Spleen (tissue), 11 donors: ENCODE measurements at regions not wholly inside any gene's neighbourhood (a gene's known extent, or its start where the extent isn't known, plus 50 kb on each side); places are given as distances from the start of the nearest gene placed in this dataset.

Experiments used
- DNase-seq: peaks from one replicate; pipeline ENCODE4 v3.0.0-alpha.2; 2020
- H3K27ac ChIP-seq, 8 donors: fragments of 200-600 bp; sonication (generic) in 7 of 8; 1 replicate in 4 of 8; 2 replicates in 4 of 8; pipeline versions ENCODE4 v1.5.0 to v1.8.0; 2016 to 2021; ENCODE audit warnings: inconsistent platforms in 4 of 8, mild to moderate bottlenecking in 4 of 8, moderate library complexity in 1 of 8
- H3K27me3 ChIP-seq, 7 donors: fragments of 200-600 bp; sonication (generic) in 6 of 7; replicated peaks in 1 of 7; 1 replicate in 4 of 7; 2 replicates in 3 of 7; pipeline versions ENCODE4 v1.5.0 to v1.8.0; 2016 to 2021; ENCODE audit warnings: inconsistent platforms in 3 of 7, mild to moderate bottlenecking in 1 of 7
- H3K36me3 ChIP-seq, 6 donors: fragments of 200-600 bp; sonication (generic) in 5 of 6; 1 replicate in 4 of 6; 2 replicates in 2 of 6; pipeline versions ENCODE4 v1.5.0 to v1.8.0; 2016 to 2021; ENCODE audit warnings: inconsistent platforms in 2 of 6
- H3K4me1 ChIP-seq, 6 donors: fragments of 200-600 bp; sonication (generic) in 5 of 6; 1 replicate in 3 of 6; 2 replicates in 3 of 6; pipeline versions ENCODE4 v1.5.0 to v1.8.0; 2016 to 2021; ENCODE audit warnings: inconsistent platforms in 3 of 6
- H3K4me3 ChIP-seq, 8 donors: fragments of 200-600 bp; sonication (generic) in 7 of 8; 1 replicate in 4 of 8; 2 replicates in 4 of 8; pipeline versions ENCODE4 v1.5.0 to v1.8.0; 2016 to 2021; ENCODE audit warnings: inconsistent platforms in 4 of 8, mild to moderate bottlenecking in 4 of 8, moderate library complexity in 2 of 8
- H3K9me3 ChIP-seq, 8 donors: fragments of 200-600 bp; sonication (generic) in 7 of 8; 1 replicate in 4 of 8; 2 replicates in 4 of 8; pipeline versions ENCODE4 v1.5.0 to v1.8.0; 2016 to 2021; ENCODE audit warnings: inconsistent platforms in 4 of 8
- POLR2A ChIP-seq, 3 donors: fragments of 450-650 bp; IDR thresholded peaks; one replicate each; pipeline ENCODE4 v1.5.1; 2017; ENCODE audit warnings: antibody characterized with exemption in 3 of 3, mild to moderate bottlenecking in 1 of 3
- POLR2AphosphoS5 ChIP-seq, 3 donors: sonication (generic); formaldehyde crosslinking; IDR thresholded peaks; one replicate each; pipeline ENCODE4 v1.5.1; 2017; ENCODE audit warnings: antibody characterized with exemption in 3 of 3
- WGBS, 5 donors: extraction: QIAGEN DNeasy Blood & Tissue Kit in 3 of 5; methylation state at CpG; one replicate each; pipeline versions ENCODE4 v1.1.5 to v1.1.7; 2013 to 2018; 5-methylcytosine and 5-hydroxymethylcytosine counted together
- intact Hi-C: fragments of 100-400 bp; cut with DNase I; formaldehyde crosslinking; loops from one replicate; pipeline ENCODE4 v1.15.0; 2023; ENCODE audit warnings: low total_unique reads
- TF ChIP-seq, protein P1 (sequence below), 11 experiments: fragments of 200-600 bp in 7 of 11; fragments of 450-650 bp in 4 of 11; sonication (generic) in 4 of 11; IDR thresholded peaks in 8 of 11; conservative IDR thresholded peaks in 3 of 11; 1 replicate in 7 of 11; 2 replicates in 4 of 11; pipeline versions ENCODE4 v1.4.0 to v1.8.0; 2016 to 2021; ENCODE audit warnings: antibody characterized with exemption in 11 of 11, inconsistent platforms in 4 of 11, mild to moderate bottlenecking in 1 of 11
- donor health status: healthy with polysubstance abuse.
- donor health status: DM: no; HTN: no; CAD: no; lungs with moderate emphysema.
- donor health status: DM: no; HTN: no; CAD: no.
- donor health status: Bipolar disorder and iron deficiency.
- donor health status: healthy.
- donor health status: DM: no; HTN: no; CAD: no.
- donor health status: DM: yes; HTN: yes; CAD: no.

DNA sequence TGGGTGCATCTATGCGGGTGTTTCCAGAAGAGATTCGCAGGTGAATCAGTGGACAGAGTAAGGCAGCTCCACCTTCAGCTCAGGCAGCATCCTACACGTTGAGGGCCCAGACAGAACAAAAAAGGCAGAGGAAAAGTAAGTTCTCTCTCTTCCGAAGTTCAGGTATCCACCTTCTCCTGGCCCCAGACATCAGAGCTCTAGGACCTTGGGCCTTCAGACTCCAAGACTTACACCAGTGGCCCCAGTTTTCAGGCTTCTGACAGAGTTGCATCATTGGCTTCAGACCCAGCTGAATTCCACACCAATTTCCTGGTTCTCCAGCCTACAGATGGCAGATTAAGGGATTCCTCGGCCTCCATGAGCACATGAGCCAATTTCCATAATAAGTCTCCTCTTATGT is 102.2 kb upstream of the GPR26 start:
- no peak overlapping the region for H3K4me3 ChIP-seq
- 66 to 78% (median 76%) methylated on average over 5 of the region's 5 CpGs for WGBS, 5 donors
- intact Hi-C loops = no loop called here

GRCh38 chr10:123564631-123565030 is 101.5 kb upstream of the GPR26 start:
- Histone ChIP-seq H3K4me3 (no peak overlapping the region), H3K27ac (no peak overlapping the region), H3K27me3 (peaks cover 0 to 52% (median 0%) of the 10 kb centered on the region in 7 donors), H3K9me3 (no peaks in the 10 kb centered on the region), H3K4me1 (no peaks in the 10 kb centered on the region), H3K36me3 (no peaks in the 10 kb centered on the region)
- TF ChIP-seq, protein P1, sequence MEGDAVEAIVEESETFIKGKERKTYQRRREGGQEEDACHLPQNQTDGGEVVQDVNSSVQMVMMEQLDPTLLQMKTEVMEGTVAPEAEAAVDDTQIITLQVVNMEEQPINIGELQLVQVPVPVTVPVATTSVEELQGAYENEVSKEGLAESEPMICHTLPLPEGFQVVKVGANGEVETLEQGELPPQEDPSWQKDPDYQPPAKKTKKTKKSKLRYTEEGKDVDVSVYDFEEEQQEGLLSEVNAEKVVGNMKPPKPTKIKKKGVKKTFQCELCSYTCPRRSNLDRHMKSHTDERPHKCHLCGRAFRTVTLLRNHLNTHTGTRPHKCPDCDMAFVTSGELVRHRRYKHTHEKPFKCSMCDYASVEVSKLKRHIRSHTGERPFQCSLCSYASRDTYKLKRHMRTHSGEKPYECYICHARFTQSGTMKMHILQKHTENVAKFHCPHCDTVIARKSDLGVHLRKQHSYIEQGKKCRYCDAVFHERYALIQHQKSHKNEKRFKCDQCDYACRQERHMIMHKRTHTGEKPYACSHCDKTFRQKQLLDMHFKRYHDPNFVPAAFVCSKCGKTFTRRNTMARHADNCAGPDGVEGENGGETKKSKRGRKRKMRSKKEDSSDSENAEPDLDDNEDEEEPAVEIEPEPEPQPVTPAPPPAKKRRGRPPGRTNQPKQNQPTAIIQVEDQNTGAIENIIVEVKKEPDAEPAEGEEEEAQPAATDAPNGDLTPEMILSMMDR (IDR thresholded peaks at IDR 0.05 in 8 of 11, conservative IDR thresholded peaks at IDR 0.05 in 3 of 11) = no peak
- TF ChIP-seq POLR2A (IDR thresholded peaks at IDR 0.05) (no peak), POLR2AphosphoS5 (IDR thresholded peaks at IDR 0.05) (no peak)
- intact Hi-C loops = no loop called here
- 86 to 93% (median 90%) methylated on average over 4 of the region's 4 CpGs for WGBS, 5 donors
- no peak for DNase-seq

More for the DNA sequence above, 102.2 kb upstream of the GPR26 start:
- TF ChIP-seq, protein P1 (IDR thresholded peaks at IDR 0.05 in 8 of 11, conservative IDR thresholded peaks at IDR 0.05 in 3 of 11) = no peak
- TF ChIP-seq POLR2AphosphoS5 (IDR thresholded peaks at IDR 0.05) (no peak), POLR2A (IDR thresholded peaks at IDR 0.05) (no peak)
- no peaks in the 10 kb centered on the region for H3K9me3 ChIP-seq
- DNase-seq = no peak
- H3K4me1 ChIP-seq = peaks cover 0 to 5% (median 0%) of the 10 kb centered on the region in 6 donors
- H3K27me3 ChIP-seq = peaks cover 0 to 52% (median 0%) of the 10 kb centered on the region in 7 donors
- H3K27ac ChIP-seq = no peak overlapping the region
- H3K36me3 ChIP-seq = no peaks in the 10 kb centered on the region

GRCh38 chr10:123565691-123566660 is 100.2 kb upstream of the GPR26 start:
- Histone ChIP-seq H3K27ac (no peak overlapping the region), H3K4me1 (no peaks in the 10 kb centered on the region), H3K4me3 (no peak overlapping the region), H3K9me3 (no peaks in the 10 kb centered on the region), H3K36me3 (no peaks in the 10 kb centered on the region), H3K27me3 (peaks cover 0 to 53% (median 0%) of the 10 kb centered on the region in 7 donors)
- intact Hi-C loops = no loop called here
- DNase-seq = no peak
- no peak for TF ChIP-seq POLR2AphosphoS5 (IDR thresholded peaks at IDR 0.05)
- no peak for TF ChIP-seq POLR2A (IDR thresholded peaks at IDR 0.05)
- TF ChIP-seq, protein P1 (IDR thresholded peaks at IDR 0.05 in 8 of 11, conservative IDR thresholded peaks at IDR 0.05 in 3 of 11) = no peak
- 81 to 89% (median 83%) methylated on average over 13 to 14 of the region's 14 CpGs for WGBS, 5 donors
